Mucosa of descending colon (tissue), 3 donors: ENCODE measurements at regions not wholly inside any gene's neighbourhood (a gene's known extent, or its start where the extent isn't known, plus 50 kb on each side); places are given as distances from the start of the nearest gene placed in this dataset.
A peak's percentile ranks its signal among the peaks of the same experiment; 100 is the strongest.

Source experiments
- ATAC-seq: fragments of 200-7000 bp; cut with Tn5 transposase; one replicate; pipeline ENCODE4 v1.9.1; 2020; ENCODE audit warnings: mild to moderate bottlenecking, moderate library complexity
- DNase-seq, 3 donors: peaks; one replicate each; pipeline ENCODE4 v3.0.0-alpha.2; 2020
- H3K36me3 ChIP-seq: fragments of 200-600 bp; one replicate; pipeline ENCODE4 v1.8.0; 2021; ENCODE audit warnings: low read depth, mild to moderate bottlenecking
- H3K4me1 ChIP-seq: fragments of 200-600 bp; one replicate; pipeline ENCODE4 v1.8.0; 2021; ENCODE audit warnings: low read depth, mild to moderate bottlenecking
- H3K4me3 ChIP-seq: fragments of 200-600 bp; one replicate; pipeline ENCODE4 v1.8.0; 2021; ENCODE audit warnings: mild to moderate bottlenecking
- H3K9me3 ChIP-seq: fragments of 200-600 bp; one replicate; pipeline ENCODE4 v1.8.0; 2021; ENCODE audit warnings: mild to moderate bottlenecking
- CTCF ChIP-seq: fragments of 200-600 bp; IDR thresholded peaks from one replicate; pipeline ENCODE4 v1.8.0; 2022; ENCODE audit warnings: antibody characterized with exemption, mild to moderate bottlenecking
- intact Hi-C, 2 donors: fragments of 100-400 bp; cut with DNase I in 1 of 2; cut with micrococcal nuclease in 1 of 2; formaldehyde crosslinking; loops; one replicate each; pipeline versions ENCODE4 v1.11.0 to v1.11.1; 2022; cut with DNase I, micrococcal nuclease
- donor health status: DM: no; HTN: no; CAD: no; lungs with moderate emphysema.
- donor health status: DM: no; HTN: no; CAD: no.
- donor health status: DM: no; HTN: yes; CAD: no.

GRCh38 chr18:24727685-24728084, 267.2 kb downstream of the HRH4 start:
- ATAC-seq (no peak), DNase-seq (no peak)
- no peak overlapping the region for H3K4me3 ChIP-seq
- H3K36me3 ChIP-seq: no peaks in the 10 kb centered on the region
- H3K9me3 ChIP-seq: no peaks in the 10 kb centered on the region
- intact Hi-C loops: loop anchor here in 1 of 2 donors (5.0 kb wide), 2 partner anchors 125 to 240 kb away; no protein-coding TSS in a partner anchor
- no peak for TF ChIP-seq CTCF
- peaks cover 9% of the 10 kb centered on the region for H3K4me1 ChIP-seq

- intact Hi-C loops: no loop called here
- ATAC-seq: peak; percentile 75
- H3K4me3 ChIP-seq: no peak overlapping the region
- DNase-seq: peak in 1 of 3 donors; percentile 50
- no peaks in the 10 kb centered on the region for H3K36me3 ChIP-seq
- H3K4me1 ChIP-seq: peaks cover 9% of the 10 kb centered on the region
- TF ChIP-seq CTCF: no peak
- H3K9me3 ChIP-seq: no peaks in the 10 kb centered on the region
Measured at GRCh38 chr18:24731158-24731557, 270.7 kb downstream of the HRH4 start.

GRCh38 chr18:24731981-24732380, 271.5 kb downstream of the HRH4 start:
- Histone ChIP-seq H3K9me3 (no peaks in the 10 kb centered on the region), H3K4me3 (no peak overlapping the region), H3K4me1 (peaks cover 9% of the 10 kb centered on the region), H3K36me3 (no peaks in the 10 kb centered on the region)
- intact Hi-C loops: no loop called here
- ATAC-seq (no peak), DNase-seq (no peak)
- TF ChIP-seq CTCF: no peak

GRCh38 chr18:24734058-24734457, 273.6 kb downstream of the HRH4 start:
- H3K9me3 ChIP-seq: no peaks in the 10 kb centered on the region
- H3K36me3 ChIP-seq: no peaks in the 10 kb centered on the region
- H3K4me3 ChIP-seq: no peak overlapping the region
- ATAC-seq: peak; percentile 36
- peaks cover 9% of the 10 kb centered on the region for H3K4me1 ChIP-seq
- intact Hi-C loops: no loop called here
- DNase-seq: peak in 1 of 3 donors; percentile 25
- no peak for TF ChIP-seq CTCF

GRCh38 chr18:24735624-24736231, 275.3 kb downstream of the HRH4 start:
- DNase-seq (no peak), ATAC-seq (no peak)
- H3K4me3 ChIP-seq: no peak overlapping the region
- H3K9me3 ChIP-seq: no peaks in the 10 kb centered on the region
- H3K36me3 ChIP-seq: no peaks in the 10 kb centered on the region
- H3K4me1 ChIP-seq: peaks cover 9% of the 10 kb centered on the region
- TF ChIP-seq CTCF: no peak
- intact Hi-C loops: no loop called here
